GM21576 (cell line): ENCODE measurements at regions not wholly inside any gene's neighbourhood (a gene's known extent, or its start where the extent isn't known, plus 50 kb on each side); places are given as distances from the start of the nearest gene placed in this dataset.
A peak's percentile ranks its signal among the peaks of the same experiment; 100 is the strongest.

Experiments used
- ATAC-seq: cut with Tn5 transposase; IDR thresholded peaks from one replicate; pipeline ENCODE4 v1.9.1; 2021; ENCODE audit warnings: mild to moderate bottlenecking, moderate library complexity; ENCODE audit not compliant: unreplicated experiment

- no peak for ATAC-seq
These were observed 221.3 kb downstream of the PLPP3 start for GRCh38 chr1:56357927-56358690.

- ATAC-seq: no peak
These were observed 222.9 kb downstream of the PLPP3 start for GRCh38 chr1:56356376-56356990.

- no peak for ATAC-seq
These were observed 223.4 kb downstream of the PLPP3 start for GRCh38 chr1:56355918-56356317.

GRCh38 chr1:56355422-56355821 is 223.9 kb downstream of the PLPP3 start:
- ATAC-seq: no peak

GRCh38 chr1:56345831-56346230 is 233.5 kb downstream of the PLPP3 start:
- no peak for ATAC-seq

GRCh38 chr1:56340977-56341376 is 238.4 kb downstream of the PLPP3 start:
- no peak for ATAC-seq

GRCh38 chr1:56339786-56340465 is 239.4 kb downstream of the PLPP3 start:
- ATAC-seq: no peak

- ATAC-seq: no peak
These were observed 240.3 kb downstream of the PLPP3 start for GRCh38 chr1:56339093-56339492.

- no peak for ATAC-seq
These were observed 242.4 kb downstream of the PLPP3 start for GRCh38 chr1:56336982-56337381.

- ATAC-seq: no peak
These were observed 244.0 kb downstream of the PLPP3 start for GRCh38 chr1:56335394-56335793.

GRCh38 chr1:56334047-56334446 is 245.3 kb downstream of the PLPP3 start:
- no peak for ATAC-seq

- no peak for ATAC-seq
These were observed 245.9 kb downstream of the PLPP3 start for GRCh38 chr1:56333461-56333860.

GRCh38 chr1:56331892-56332567 is 247.3 kb downstream of the PLPP3 start:
- no peak for ATAC-seq

GRCh38 chr1:56331207-56331891 is 248.0 kb downstream of the PLPP3 start:
- no peak for ATAC-seq

GRCh38 chr1:56330391-56331026 is 248.9 kb downstream of the PLPP3 start:
- ATAC-seq: peak; percentile 84

GRCh38 chr1:56329970-56330369 is 249.4 kb downstream of the PLPP3 start:
- ATAC-seq: no peak

GRCh38 chr1:56327195-56327594 is 252.2 kb downstream of the PLPP3 start:
- no peak for ATAC-seq

- ATAC-seq: no peak
These were observed 253.3 kb downstream of the PLPP3 start for GRCh38 chr1:56326056-56326455.

GRCh38 chr1:56324504-56324903 is 254.9 kb downstream of the PLPP3 start:
- ATAC-seq: no peak

- ATAC-seq: no peak
These were observed 257.2 kb downstream of the PLPP3 start for GRCh38 chr1:56322211-56322610.

GRCh38 chr1:56321150-56321490 is 258.2 kb downstream of the PLPP3 start:
- ATAC-seq: no peak
